Hepatocyte (in vitro differentiated cells): ENCODE measurements at regions not wholly inside any gene's neighbourhood (a gene's known extent, or its start where the extent isn't known, plus 50 kb on each side); places are given as distances from the start of the nearest gene placed in this dataset.

Source experiments
- EZH2 ChIP-seq: fragments of 200-600 bp; sonication (generic); IDR thresholded peaks from 2 replicates; pipeline ENCODE4 v1.6.1; 2016; ENCODE audit warnings: antibody characterized with exemption, mild to moderate bottlenecking, borderline replicate concordance
- EZH2phosphoT487 ChIP-seq: fragments of 200-600 bp; sonication (generic); IDR thresholded peaks from one replicate; pipeline ENCODE4 v1.6.1; 2018; ENCODE audit warnings: antibody characterized with exemption, mild to moderate bottlenecking, low read depth, moderate library complexity; ENCODE audit not compliant: unreplicated experiment, severe bottlenecking
- TF ChIP-seq, protein P1 (sequence below): fragments of 200-600 bp; sonication (generic); IDR thresholded peaks from 2 replicates; pipeline ENCODE4 v1.5.1; 2016; ENCODE audit warnings: antibody characterized with exemption, mild to moderate bottlenecking; ENCODE audit not compliant: poor library complexity

DNA sequence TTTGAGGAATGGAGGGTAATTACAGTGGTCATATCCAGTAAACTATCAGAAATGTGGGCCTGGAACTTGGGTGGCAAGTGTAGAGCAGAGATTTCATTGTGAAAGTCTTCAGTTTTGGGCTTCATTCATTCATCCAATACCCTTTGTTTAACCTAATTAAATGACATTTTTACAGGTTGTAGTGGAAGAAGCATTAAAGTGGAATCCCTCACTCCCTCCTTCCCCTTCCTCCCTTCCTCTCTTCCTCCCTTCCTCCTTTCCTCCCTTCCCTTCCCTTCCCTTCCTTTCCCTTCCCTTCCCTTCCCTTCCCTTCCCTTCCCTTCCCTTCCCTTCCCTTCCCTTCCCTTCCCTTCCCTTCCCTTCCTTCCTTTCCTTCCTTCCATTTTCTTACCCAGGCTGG is 219.3 kb downstream of the PDCD6IP start:
- TF ChIP-seq EZH2 (no peak), EZH2phosphoT487 (no peak)
- TF ChIP-seq, protein P1, sequence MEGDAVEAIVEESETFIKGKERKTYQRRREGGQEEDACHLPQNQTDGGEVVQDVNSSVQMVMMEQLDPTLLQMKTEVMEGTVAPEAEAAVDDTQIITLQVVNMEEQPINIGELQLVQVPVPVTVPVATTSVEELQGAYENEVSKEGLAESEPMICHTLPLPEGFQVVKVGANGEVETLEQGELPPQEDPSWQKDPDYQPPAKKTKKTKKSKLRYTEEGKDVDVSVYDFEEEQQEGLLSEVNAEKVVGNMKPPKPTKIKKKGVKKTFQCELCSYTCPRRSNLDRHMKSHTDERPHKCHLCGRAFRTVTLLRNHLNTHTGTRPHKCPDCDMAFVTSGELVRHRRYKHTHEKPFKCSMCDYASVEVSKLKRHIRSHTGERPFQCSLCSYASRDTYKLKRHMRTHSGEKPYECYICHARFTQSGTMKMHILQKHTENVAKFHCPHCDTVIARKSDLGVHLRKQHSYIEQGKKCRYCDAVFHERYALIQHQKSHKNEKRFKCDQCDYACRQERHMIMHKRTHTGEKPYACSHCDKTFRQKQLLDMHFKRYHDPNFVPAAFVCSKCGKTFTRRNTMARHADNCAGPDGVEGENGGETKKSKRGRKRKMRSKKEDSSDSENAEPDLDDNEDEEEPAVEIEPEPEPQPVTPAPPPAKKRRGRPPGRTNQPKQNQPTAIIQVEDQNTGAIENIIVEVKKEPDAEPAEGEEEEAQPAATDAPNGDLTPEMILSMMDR, result no peak
